ENCODE measurements at regions not wholly inside any gene's neighbourhood (a gene's known extent, or its start where the extent isn't known, plus 50 kb on each side); places are given as distances from the start of the nearest gene placed in this dataset.

GRCh38 chr14:35482994-35483515 lies 50.9 kb upstream of the INSM2 start:
- H3K27ac ChIP-seq (ENCODE audit: extremely low read depth, low read depth, low read length) = no peak overlapping the region
- in situ Hi-C loops (cut with MboI) (no loop called here), intact Hi-C loops (cut with micrococcal nuclease) (no loop called here)
- H3K4me2 ChIP-seq (ENCODE audit: insufficient read depth, low read length) = no peak overlapping the region
- no peaks in the 10 kb centered on the region for H3K9me1 ChIP-seq (ENCODE audit: control insufficient read depth, insufficient read depth, low read length)
- H3K4me3 ChIP-seq = no peak overlapping the region
- H3K9ac ChIP-seq (ENCODE audit: insufficient read depth in 1 of 2, low read depth in 2 of 2, low read length in 2 of 2) = no peak overlapping the region
- no peaks in the 10 kb centered on the region for H3K27me3 ChIP-seq (ENCODE audit: control insufficient read depth in 2 of 2, insufficient read depth in 2 of 2, low read length in 2 of 2)
- DNase-seq (ENCODE audit: extremely low read depth in 1 of 4, low spot score in 3 of 4) (no peak), ATAC-seq (no peak), FAIRE-seq (no peak)
- 0% methylated on average over 1 of the region's 1 CpG for WGBS (ENCODE audit: insufficient coverage, low coverage, missing lambda C conversion rate)
- H3K4me1 ChIP-seq (replicated peaks in 1 of 2; ENCODE audit: control insufficient read depth in 2 of 2, insufficient read depth in 2 of 2, low read length in 2 of 2) = no peaks in the 10 kb centered on the region
- H4K20me1 ChIP-seq (replicated peaks; ENCODE audit: control insufficient read depth, insufficient read depth, low read length) = no peaks in the 10 kb centered on the region
- TF ChIP-seq MAFF (IDR thresholded peaks at IDR 0.05; ENCODE audit: low read length) = no peak
- TF ChIP-seq CBFA2T3 (IDR thresholded peaks at IDR 0.05) = 0 out of 2 replicates have a peak, but pooled peaks have one; percentile 15
- TF ChIP-seq SOX6 (IDR thresholded peaks at IDR 0.05) = 0 out of 2 replicates have a peak, but pooled peaks have one; percentile 17
- ChIA-PET CTCF (ENCODE audit: low intra/inter-chr PET ratio) (interaction anchor here (0.6 kb wide), 1 partner anchor 769 kb away, joined by 3 read pairs; the partner anchor contains the start of gene CFL2), POLR2A (no interaction called here)
- H3K9me3 ChIP-seq (replicated peaks; ENCODE audit: control insufficient read depth, insufficient read depth, low read depth, low read length) = no peaks in the 10 kb centered on the region
- H2AFZ ChIP-seq (ENCODE audit: low read depth, low read length) = no peak overlapping the region
- no TSS peak for BruUV-seq (replicated peaks)
- H3K36me3 ChIP-seq (ENCODE audit: control insufficient read depth, insufficient read depth, low read length) = no peaks in the 10 kb centered on the region
- H3K79me2 ChIP-seq (ENCODE audit: control insufficient read depth, insufficient read depth, low read length) = no peaks in the 10 kb centered on the region
